ENCODE measurements at regions not wholly inside any gene's neighbourhood (a gene's known extent, or its start where the extent isn't known, plus 50 kb on each side); places are given as distances from the start of the nearest gene placed in this dataset.
"Not testable (repeated sequence)": the region's sequence is repeated elsewhere in the genome, so short reads cannot be mapped to it uniquely, and the experiment has no call there.

DNA sequence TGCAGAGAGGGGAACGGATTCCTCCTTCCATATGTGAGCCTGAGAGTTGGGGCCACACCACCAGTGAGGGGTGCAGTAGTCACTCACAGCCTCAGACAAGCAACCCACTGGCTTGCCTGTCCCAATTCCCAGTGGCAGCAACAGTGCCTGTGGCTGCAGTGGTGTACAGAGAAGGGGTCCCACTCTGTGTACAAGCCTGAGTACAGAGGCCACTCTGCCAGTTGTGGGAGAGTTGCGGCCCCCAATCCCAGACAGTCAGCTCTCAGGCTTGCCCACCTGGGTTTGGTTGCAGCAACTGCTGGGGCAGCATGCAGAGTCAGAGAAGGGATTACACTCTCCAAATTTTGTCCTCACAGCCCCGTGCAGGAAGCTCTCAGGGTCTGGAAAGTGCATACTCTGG lies 133.2 kb upstream of the RFX3 start:
- no peak for DNase-seq

GRCh38 chr9:3656224-3656623 lies 130.4 kb upstream of the RFX3 start:
- no peak for DNase-seq

- DNase-seq: no peak
These were observed 125.3 kb upstream of the RFX3 start for GRCh38 chr9:3650994-3651622.

GRCh38 chr9:3648722-3649246 lies 123.0 kb upstream of the RFX3 start:
- DNase-seq: no peak

DNA sequence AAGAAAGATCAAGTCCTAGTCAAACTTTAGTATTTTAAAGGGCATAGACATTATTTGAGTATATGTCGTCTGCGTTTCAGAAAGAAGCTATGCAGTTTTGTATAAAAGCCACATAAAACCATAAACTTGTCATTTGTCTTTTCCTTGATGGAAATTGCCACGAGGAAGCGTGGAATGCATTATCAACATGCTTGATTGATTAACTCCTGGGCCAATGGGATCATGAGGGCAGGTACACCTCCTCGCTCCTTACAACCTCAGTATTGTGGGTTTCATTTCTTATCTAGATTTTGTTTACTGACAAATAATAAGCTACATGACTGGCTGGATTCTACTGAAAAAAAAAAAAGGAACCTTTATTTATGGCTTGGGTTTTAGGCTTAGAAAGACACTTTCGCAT lies 122.5 kb upstream of the RFX3 start:
- no peak for DNase-seq

GRCh38 chr9:3647652-3648051 lies 121.9 kb upstream of the RFX3 start:
- DNase-seq: no peak

DNA sequence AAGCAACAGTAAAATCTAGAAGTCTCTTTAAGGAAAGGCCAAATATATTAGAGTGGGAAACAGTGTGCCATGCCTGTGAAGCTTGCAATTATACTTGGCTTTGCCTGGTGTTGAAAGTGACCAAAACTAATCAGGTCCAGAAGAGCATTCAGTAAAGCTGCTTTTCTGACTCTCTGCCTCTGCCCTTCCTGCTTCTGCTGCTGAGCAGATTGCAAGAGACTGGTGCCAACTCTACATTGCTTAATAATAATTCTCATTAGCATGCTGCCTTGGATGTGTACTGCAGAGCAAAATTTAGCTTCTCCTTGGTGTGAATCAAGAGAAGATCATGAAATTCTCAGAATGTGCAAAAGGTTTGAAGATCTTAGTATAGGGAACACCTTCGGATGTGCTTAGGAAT lies 120.4 kb upstream of the RFX3 start:
- no peak for DNase-seq

- not testable (repeated sequence) for DNase-seq
These were observed 116.3 kb upstream of the RFX3 start for GRCh38 chr9:3642075-3642474.

DNA sequence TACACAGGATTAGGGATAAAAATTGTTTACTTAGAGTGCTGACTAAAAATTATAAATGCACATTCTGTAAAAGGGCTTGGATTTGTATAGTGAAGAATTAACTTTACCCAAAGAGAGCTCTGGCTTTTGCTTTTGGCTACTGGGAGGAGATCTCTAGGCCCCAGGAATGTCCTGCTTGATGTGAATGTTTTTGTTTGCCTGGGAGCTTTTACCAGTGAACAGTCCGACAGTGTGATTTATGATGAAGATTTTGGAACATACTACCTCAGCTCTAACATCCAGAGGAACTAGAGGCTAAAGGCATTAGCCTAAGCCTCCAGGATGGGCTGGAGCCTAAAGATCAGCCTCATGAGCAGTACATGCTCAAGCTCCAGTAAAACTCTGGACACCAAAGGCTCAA lies 103.7 kb upstream of the RFX3 start:
- no peak for DNase-seq

- DNase-seq: no peak
These were observed 102.4 kb upstream of the RFX3 start for GRCh38 chr9:3628239-3628638.

DNA sequence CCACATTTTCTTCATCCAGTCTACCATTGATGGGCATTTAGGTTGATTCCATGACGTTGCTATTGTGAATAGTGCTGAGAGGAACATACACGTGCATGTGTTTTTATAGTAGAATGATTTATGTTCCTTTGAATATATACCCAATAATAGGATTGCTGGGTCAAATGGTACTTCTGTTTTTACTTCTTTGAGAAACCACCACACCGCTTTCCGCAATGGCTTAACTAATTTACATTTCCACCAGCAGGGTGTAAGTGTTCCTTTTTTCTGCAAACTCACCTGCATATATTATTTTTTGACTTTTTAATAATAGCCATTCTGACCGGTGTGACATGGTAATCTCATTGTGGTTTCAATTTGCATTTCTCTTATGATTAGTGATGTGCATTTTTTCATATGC lies 82.2 kb upstream of the RFX3 start:
- no peak for DNase-seq

DNA sequence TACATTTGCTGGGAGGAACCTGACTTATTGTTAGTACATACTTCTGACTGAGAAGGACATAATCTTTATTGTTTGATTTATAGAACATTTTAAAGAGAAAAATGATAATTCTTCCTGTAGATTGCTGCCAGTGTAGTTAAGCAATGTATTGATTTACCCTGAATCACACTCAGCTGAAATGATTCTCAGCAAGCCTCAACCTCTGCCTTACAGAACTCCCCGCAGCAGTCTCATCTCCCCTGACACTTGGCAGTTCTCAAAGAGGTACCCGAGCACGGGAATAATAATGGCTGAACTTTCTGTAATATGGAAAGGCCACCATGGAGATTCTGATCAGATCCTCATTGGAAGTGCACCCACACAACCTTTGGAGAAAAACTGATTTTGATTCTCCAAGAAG lies 74.9 kb upstream of the RFX3 start:
- DNase-seq: no peak

GRCh38 chr9:3597792-3598191 lies 72.0 kb upstream of the RFX3 start:
- DNase-seq: no peak

DNA sequence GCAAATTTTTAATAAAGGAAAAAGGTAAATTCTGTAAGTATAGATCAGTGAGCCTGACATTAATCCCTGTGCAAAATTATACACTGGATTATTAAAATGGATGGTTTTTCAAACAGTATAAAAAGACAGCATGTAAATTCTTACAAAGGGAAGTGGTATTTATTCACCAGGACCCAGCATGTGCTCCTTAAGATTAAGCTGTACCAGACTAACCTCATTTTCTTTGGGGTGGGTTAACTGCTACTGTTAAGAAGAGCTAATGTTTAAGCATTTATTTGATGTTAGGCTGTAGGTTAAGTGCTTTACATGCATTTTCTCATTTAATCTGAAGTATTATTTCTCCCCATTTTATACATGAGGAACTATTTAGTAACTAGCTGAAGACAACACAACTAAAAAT lies 60.3 kb upstream of the RFX3 start:
- no peak for DNase-seq

- DNase-seq: no peak
These were observed 59.8 kb upstream of the RFX3 start for GRCh38 chr9:3585606-3586005.

- no peak for DNase-seq
These were observed 53.0 kb upstream of the RFX3 start for GRCh38 chr9:3578786-3579185.

DNA sequence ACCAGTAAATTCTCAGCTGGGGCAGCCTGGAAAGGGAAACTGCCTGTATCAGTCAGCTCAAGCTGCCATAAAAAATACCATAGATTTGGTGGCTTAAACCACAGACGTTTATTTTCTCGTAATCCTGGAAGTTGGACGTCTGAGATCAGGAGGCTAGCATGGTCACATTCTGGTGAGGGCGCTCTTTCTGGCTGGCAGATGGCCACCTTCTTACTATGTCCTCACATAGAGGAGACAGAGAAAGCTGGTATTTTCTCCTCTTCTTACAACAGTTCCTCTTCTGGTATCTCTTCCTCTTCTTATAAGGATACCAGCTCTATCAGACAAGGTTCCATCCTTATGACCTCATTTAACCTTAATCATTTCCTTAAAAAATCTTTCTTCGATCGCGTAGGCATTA lies 50.5 kb upstream of the RFX3 start:
- DNase-seq: no peak

- DNase-seq: no peak
These were observed 50.0 kb upstream of the RFX3 start for GRCh38 chr9:3575821-3576220.
